ENCODE measurements at regions not wholly inside any gene's neighbourhood (a gene's known extent, or its start where the extent isn't known, plus 50 kb on each side); places are given as distances from the start of the nearest gene placed in this dataset.

DNA sequence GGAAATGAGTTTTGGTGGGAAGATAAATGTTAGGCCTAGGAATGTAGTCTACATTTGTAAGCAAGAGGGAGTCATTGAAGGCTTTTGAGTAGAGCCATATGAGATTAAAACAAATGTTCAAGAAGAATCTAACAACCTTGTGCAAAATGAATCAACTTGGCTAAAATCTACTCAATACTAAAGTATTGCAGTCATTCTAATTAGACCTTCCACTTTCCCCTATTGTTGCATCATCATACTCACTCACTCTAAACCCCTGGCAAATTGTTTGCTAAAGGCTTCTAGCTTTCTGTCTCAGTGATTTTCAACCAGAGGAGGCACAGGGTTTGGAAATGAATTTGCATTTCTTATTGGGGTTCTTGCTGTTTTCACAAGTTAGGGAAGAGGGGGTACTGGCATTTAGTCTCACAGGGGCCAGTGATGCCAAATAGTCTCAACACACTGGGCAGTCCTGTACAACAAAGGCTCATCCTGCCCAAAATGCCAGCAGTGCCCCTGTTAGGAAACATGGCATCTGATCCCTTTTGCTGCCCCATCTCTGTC is 85.3 kb downstream of the SEC16B start:
- Mint-ChIP-seq H3K27ac (no peak overlapping the region), H3K27me3 (peaks cover 9% of the 10 kb centered on the region), H3K4me1 (no peaks in the 10 kb centered on the region), H3K4me3 (no peak overlapping the region), H3K9me3 (ENCODE audit: insufficient read depth) (no peaks in the 10 kb centered on the region)
- no peaks in the 10 kb centered on the region for H4K20me1 ChIP-seq (ENCODE audit: control insufficient read depth, insufficient read depth, low read length, poor library complexity, severe bottlenecking)
- no peak overlapping the region for H3K4me2 ChIP-seq (replicated peaks; ENCODE audit: low read depth, low read length, poor library complexity, severe bottlenecking)
- no peak for ATAC-seq (ENCODE audit: low read depth)
- H3K4me1 ChIP-seq (ENCODE audit: control insufficient read depth in 2 of 2, insufficient read depth in 2 of 2, low read length in 2 of 2), result no peaks in the 10 kb centered on the region
- TF ChIP-seq EZH2 (IDR thresholded peaks at IDR 0.05; ENCODE audit: borderline replicate concordance, insufficient read depth, low read depth, low read length, poor library complexity, severe bottlenecking), result no peak
- TF ChIP-seq, protein P1, sequence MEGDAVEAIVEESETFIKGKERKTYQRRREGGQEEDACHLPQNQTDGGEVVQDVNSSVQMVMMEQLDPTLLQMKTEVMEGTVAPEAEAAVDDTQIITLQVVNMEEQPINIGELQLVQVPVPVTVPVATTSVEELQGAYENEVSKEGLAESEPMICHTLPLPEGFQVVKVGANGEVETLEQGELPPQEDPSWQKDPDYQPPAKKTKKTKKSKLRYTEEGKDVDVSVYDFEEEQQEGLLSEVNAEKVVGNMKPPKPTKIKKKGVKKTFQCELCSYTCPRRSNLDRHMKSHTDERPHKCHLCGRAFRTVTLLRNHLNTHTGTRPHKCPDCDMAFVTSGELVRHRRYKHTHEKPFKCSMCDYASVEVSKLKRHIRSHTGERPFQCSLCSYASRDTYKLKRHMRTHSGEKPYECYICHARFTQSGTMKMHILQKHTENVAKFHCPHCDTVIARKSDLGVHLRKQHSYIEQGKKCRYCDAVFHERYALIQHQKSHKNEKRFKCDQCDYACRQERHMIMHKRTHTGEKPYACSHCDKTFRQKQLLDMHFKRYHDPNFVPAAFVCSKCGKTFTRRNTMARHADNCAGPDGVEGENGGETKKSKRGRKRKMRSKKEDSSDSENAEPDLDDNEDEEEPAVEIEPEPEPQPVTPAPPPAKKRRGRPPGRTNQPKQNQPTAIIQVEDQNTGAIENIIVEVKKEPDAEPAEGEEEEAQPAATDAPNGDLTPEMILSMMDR (IDR thresholded peaks at IDR 0.05), result no peak
- ChIA-PET CTCF (no interaction called here), POLR2A (no interaction called here)
- DNase-seq, result no peak
- no peak overlapping the region for H3K4me3 ChIP-seq (ENCODE audit: control extremely low read depth in 1 of 5, extremely low read depth in 1 of 5, insufficient read depth in 1 of 5, low read depth in 2 of 5, low read length in 4 of 5)
- H2AFZ ChIP-seq (ENCODE audit: insufficient read depth, low read depth, low read length, poor library complexity, severe bottlenecking), result no peak overlapping the region
- no peak overlapping the region for H3K27ac ChIP-seq (ENCODE audit: low read length in 2 of 2)
- no peaks in the 10 kb centered on the region for H3K9me3 ChIP-seq (ENCODE audit: control extremely low read depth in 1 of 3, control insufficient read depth in 2 of 3, insufficient read depth in 1 of 3, low read length in 2 of 3)
- no peaks in the 10 kb centered on the region for H3K27me3 ChIP-seq (replicated peaks in 1 of 4; ENCODE audit: control extremely low read depth in 1 of 4, control insufficient read depth in 3 of 4, insufficient read depth in 4 of 4, low read length in 3 of 4)
- H3K79me2 ChIP-seq (ENCODE audit: control insufficient read depth, insufficient read depth, low read length), result no peaks in the 10 kb centered on the region
- H3K9ac ChIP-seq (ENCODE audit: low read length), result no peak overlapping the region
- H3K36me3 ChIP-seq (replicated peaks in 1 of 2; ENCODE audit: control extremely low read depth in 1 of 2, control insufficient read depth in 1 of 2, extremely low read depth in 1 of 2, insufficient read depth in 2 of 2, low read length in 1 of 2), result no peaks in the 10 kb centered on the region
- intact Hi-C loops (cut with micrococcal nuclease), result no loop called here

DNA sequence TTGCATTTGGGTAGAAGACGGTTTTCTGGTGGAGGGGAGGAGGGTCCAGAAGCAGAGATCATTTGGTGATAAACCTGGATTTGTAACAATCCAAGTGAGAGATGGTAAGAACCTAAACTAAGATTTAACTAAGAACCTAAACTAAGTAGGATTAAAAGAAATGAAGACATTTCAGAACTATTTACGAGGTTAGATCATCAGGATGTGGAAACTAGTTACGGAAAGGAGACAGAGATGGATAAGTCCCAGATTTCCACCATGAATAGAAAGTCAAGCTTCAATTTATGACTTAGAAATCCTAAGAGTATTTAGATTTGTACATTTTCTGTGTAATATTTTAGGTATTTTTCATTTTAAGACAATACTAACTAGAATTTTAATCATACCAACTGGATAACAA is 86.3 kb downstream of the SEC16B start:
- DNase-seq, result no peak
- Histone ChIP-seq H3K9me3 (ENCODE audit: control extremely low read depth in 1 of 3, control insufficient read depth in 2 of 3, insufficient read depth in 1 of 3, low read length in 2 of 3) (no peaks in the 10 kb centered on the region), H3K4me3 (ENCODE audit: control extremely low read depth in 1 of 5, extremely low read depth in 1 of 5, insufficient read depth in 1 of 5, low read depth in 2 of 5, low read length in 4 of 5) (no peak overlapping the region), H3K27me3 (replicated peaks in 1 of 4; ENCODE audit: control extremely low read depth in 1 of 4, control insufficient read depth in 3 of 4, insufficient read depth in 4 of 4, low read length in 3 of 4) (no peaks in the 10 kb centered on the region), H3K79me2 (ENCODE audit: control insufficient read depth, insufficient read depth, low read length) (no peaks in the 10 kb centered on the region), H4K20me1 (ENCODE audit: control insufficient read depth, insufficient read depth, low read length, poor library complexity, severe bottlenecking) (no peaks in the 10 kb centered on the region), H3K4me1 (ENCODE audit: control insufficient read depth in 2 of 2, insufficient read depth in 2 of 2, low read length in 2 of 2) (no peaks in the 10 kb centered on the region), H2AFZ (ENCODE audit: insufficient read depth, low read depth, low read length, poor library complexity, severe bottlenecking) (no peak overlapping the region), H3K9ac (ENCODE audit: low read length) (no peak overlapping the region), H3K27ac (ENCODE audit: low read length in 2 of 2) (no peak overlapping the region), H3K4me2 (replicated peaks; ENCODE audit: low read depth, low read length, poor library complexity, severe bottlenecking) (no peak overlapping the region), H3K36me3 (replicated peaks in 1 of 2; ENCODE audit: control extremely low read depth in 1 of 2, control insufficient read depth in 1 of 2, extremely low read depth in 1 of 2, insufficient read depth in 2 of 2, low read length in 1 of 2) (no peaks in the 10 kb centered on the region)
- no peaks in the 10 kb centered on the region for H3K9me3 Mint-ChIP-seq (ENCODE audit: insufficient read depth)
- H3K4me1 Mint-ChIP-seq, result no peaks in the 10 kb centered on the region
- WGBS (ENCODE audit: insufficient coverage), result 83% methylated on average over 1 of the region's 3 CpGs
- CTCF ChIA-PET, result no interaction called here
- TF ChIP-seq, protein P1 (IDR thresholded peaks at IDR 0.05), result no peak
- TF ChIP-seq EZH2 (IDR thresholded peaks at IDR 0.05; ENCODE audit: borderline replicate concordance, insufficient read depth, low read depth, low read length, poor library complexity, severe bottlenecking), result no peak
- no peak overlapping the region for H3K27ac Mint-ChIP-seq
- intact Hi-C loops (cut with micrococcal nuclease), result no loop called here
- ATAC-seq (ENCODE audit: low read depth), result no peak
- peaks cover 9% of the 10 kb centered on the region for H3K27me3 Mint-ChIP-seq
- POLR2A ChIA-PET, result no interaction called here
- H3K4me3 Mint-ChIP-seq, result no peak overlapping the region

All from B cell (primary cell).